HG03103 (cell line): ENCODE measurements at regions not wholly inside any gene's neighbourhood (a gene's known extent, or its start where the extent isn't known, plus 50 kb on each side); places are given as distances from the start of the nearest gene placed in this dataset.

Experiments used
- ATAC-seq: cut with Tn5 transposase; IDR thresholded peaks from one replicate; pipeline ENCODE4 v1.9.1; 2021; ENCODE audit warnings: low read depth; ENCODE audit not compliant: unreplicated experiment

- no peak for ATAC-seq
These were observed 269.0 kb downstream of the ZNF621 start for GRCh38 chr3:40793730-40794129.

DNA sequence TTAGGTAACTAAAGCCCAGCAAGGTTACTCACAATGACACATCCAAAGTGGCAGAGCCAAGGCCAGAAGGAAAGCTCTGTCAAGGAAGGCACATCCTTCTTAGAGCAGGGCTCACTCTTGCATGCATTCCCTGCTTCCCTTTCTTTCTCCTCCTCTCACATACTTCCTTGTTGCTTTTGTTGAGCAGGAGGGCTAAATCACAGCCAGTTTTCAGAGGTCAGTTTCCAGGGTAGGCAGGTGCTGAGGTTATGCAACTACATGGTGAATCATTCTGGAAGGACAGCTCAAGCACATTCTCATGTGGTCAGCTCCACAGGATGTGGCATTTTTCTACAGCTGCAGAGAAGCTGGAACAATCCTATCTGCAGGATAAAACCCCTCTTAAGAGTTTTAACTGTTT lies 275.6 kb downstream of the ZNF621 start:
- no peak for ATAC-seq

- ATAC-seq: no peak
These were observed 276.6 kb downstream of the ZNF621 start for GRCh38 chr3:40801284-40801741.

DNA sequence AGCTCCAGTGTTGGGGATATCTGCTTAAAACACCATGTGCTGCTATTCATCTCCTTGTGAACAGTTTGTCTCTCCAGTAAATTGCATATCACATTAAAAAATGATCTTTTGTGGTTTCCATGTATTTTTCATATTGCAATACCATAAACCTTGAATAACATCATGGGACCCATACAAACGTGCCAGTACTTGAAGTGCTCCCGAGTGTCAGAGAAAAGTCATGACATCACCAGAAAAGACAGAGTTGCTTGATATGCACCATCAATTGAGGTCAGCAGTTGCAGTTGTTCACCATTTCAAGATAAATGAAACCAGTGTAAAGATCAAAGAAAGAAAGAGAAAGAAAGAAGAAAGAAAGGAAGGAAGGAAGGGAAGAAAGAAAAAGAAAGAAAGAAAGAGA lies 278.6 kb downstream of the ZNF621 start:
- no peak for ATAC-seq

DNA sequence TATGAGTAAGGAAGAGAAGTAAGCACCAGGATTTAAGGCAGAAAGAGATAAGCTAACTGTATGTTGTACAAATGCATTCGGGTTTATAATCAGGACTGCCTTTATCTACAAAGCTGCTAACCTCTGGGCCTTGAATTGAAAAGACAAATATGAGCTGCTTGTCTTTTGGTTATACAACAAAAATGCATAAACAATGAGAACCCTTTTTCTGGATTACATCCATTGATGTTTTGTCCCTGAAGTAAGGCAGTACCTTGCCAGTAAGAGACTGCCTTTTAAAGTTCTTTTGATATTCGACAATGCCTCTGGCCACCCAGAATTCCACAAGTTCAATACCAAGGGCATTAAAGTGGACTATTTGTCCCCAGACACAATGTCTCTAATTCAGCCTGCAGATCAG lies 280.7 kb downstream of the ZNF621 start:
- ATAC-seq: no peak

GRCh38 chr3:40810813-40811212 lies 286.1 kb downstream of the ZNF621 start:
- ATAC-seq: no peak

DNA sequence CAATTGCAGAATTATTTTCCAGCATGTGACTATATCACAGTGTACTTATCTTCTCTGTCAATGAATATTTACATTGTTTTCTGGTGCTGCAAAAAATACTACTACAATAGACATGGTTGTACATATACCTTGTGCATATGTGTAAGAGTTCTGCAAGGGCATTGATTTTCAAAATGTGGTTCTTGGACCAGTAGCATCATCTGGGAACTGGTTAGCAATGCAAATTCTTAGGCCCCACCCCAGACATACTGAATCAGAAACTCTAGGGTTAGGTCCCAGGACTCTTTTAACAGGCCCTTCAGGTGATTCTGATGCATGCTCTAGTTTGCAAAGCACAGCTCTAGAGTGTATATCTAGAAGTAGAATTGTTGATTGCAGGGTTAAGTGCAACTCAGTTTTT lies 292.3 kb downstream of the ZNF621 start:
- ATAC-seq: no peak

GRCh38 chr3:40821315-40821714 lies 296.6 kb downstream of the ZNF621 start:
- no peak for ATAC-seq

- no peak for ATAC-seq
These were observed 302.5 kb downstream of the ZNF621 start for GRCh38 chr3:40827226-40827625.

GRCh38 chr3:40827942-40828688 lies 303.4 kb downstream of the ZNF621 start:
- no peak for ATAC-seq

GRCh38 chr3:40828741-40829415 lies 304.1 kb downstream of the ZNF621 start:
- ATAC-seq: no peak

GRCh38 chr3:40829876-40830275 lies 305.1 kb downstream of the ZNF621 start:
- no peak for ATAC-seq

DNA sequence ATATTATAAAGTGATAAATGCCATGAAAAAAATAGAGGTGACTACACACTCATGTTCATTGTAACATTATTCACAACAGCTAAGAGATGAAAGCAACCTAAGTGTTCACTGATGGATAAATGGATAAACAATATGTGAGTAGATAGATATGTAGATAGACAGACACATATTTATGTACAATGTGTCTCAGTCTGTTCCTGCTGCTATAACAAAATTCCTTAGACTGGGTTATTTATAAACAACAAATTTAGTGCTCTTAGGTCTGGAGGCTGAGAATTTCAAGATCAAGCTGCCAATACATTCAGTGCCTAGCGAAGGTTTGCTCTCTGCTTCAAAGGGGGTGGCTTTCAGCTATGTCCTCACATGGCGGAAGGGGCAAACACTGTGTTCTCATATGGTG lies 312.5 kb downstream of the ZNF621 start:
- ATAC-seq: no peak

- no peak for ATAC-seq
These were observed 316.4 kb downstream of the ZNF621 start for GRCh38 chr3:40841131-40841530.

- ATAC-seq: no peak
These were observed 316.9 kb downstream of the ZNF621 start for GRCh38 chr3:40841570-40842109.

GRCh38 chr3:40842714-40843113 lies 318.0 kb downstream of the ZNF621 start:
- ATAC-seq: no peak

DNA sequence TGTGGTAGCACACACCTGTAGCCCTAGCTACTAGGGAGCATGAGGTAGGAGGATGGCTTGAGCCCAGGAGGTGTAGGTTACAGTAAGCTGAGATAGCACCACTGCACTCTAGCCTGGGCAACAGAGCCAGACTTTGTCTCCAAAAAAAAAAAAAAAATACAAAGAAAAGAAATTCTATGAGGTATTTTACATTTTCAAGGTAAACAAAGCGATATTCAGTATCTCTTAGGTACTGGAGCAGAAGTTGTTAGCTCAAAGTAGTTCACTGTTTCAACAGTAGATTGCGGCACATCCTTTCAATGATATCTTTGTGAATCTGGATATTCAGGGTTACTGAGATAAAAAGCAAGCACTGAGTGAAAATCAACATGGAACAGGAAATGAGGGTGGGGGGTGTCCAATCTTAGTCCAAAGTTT lies 318.5 kb downstream of the ZNF621 start:
- no peak for ATAC-seq

- no peak for ATAC-seq
These were observed 319.2 kb downstream of the ZNF621 start for GRCh38 chr3:40843851-40844548.

GRCh38 chr3:40844896-40845295 lies 320.1 kb downstream of the ZNF621 start:
- ATAC-seq: no peak

DNA sequence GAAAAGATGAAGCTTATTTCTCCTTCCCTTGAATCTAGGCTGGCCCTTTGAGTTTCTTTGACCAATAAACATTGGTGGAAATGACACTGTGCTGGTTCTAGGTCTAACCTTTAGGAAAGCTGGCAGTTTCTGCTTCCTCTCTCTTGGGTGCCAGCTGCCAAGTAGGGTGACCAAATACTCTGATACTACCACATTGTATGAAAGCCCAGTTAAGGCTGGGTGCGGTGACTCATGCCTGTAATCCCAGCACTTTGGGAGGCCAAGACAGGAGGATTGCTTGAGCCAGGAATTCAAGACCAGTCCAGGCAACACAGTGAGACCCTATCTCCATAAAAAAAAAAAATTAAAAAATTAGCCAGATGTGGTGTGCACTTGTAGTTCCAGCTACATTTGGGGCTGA lies 320.7 kb downstream of the ZNF621 start:
- ATAC-seq: no peak

DNA sequence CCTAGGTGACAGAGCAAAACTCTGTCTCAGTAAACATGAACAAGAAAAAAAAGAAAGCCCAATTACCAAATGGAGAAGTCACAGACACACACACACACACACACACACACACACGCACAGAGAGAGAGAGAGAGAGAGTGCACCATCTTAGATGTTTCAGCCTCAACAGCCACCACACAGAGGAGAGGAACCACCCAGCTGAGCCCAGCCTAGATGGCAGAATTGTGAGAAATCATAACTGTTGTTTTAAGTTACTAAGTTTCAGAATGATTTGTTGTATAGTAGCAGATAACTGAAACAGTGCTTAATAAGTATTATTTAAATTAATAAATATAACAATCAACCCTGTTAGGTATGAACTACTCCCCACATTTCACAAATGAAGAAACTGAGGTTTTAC lies 321.2 kb downstream of the ZNF621 start:
- no peak for ATAC-seq
